Left kidney (tissue), 1 donor: ENCODE measurements at regions not wholly inside any gene's neighbourhood (a gene's known extent, or its start where the extent isn't known, plus 50 kb on each side); places are given as distances from the start of the nearest gene placed in this dataset.
"Not testable (repeated sequence)": the region's sequence is repeated elsewhere in the genome, so short reads cannot be mapped to it uniquely, and the experiment has no call there.

Source experiments
- DNase-seq: peaks from one replicate; pipeline ENCODE4 v3.0.0-alpha.2; 2013

- DNase-seq, result peak; percentile 89
These were observed 88.0 kb upstream of the RPRML start for GRCh38 chr17:47066841-47067682.

GRCh38 chr17:47066095-47066494 lies 87.0 kb upstream of the RPRML start:
- no peak for DNase-seq

- no peak for DNase-seq
These were observed 85.6 kb upstream of the RPRML start for GRCh38 chr17:47064684-47065083.

GRCh38 chr17:47063475-47063874 lies 84.4 kb upstream of the RPRML start:
- no peak for DNase-seq

- not testable (repeated sequence) for DNase-seq
These were observed 83.8 kb upstream of the RPRML start for GRCh38 chr17:47062851-47063250.

- DNase-seq, result not testable (repeated sequence)
These were observed 81.0 kb upstream of the RPRML start for GRCh38 chr17:47060005-47060404.

- DNase-seq, result no peak
These were observed 78.8 kb upstream of the RPRML start for GRCh38 chr17:47057830-47058229.

GRCh38 chr17:47057279-47057678 lies 78.2 kb upstream of the RPRML start:
- not testable (repeated sequence) for DNase-seq

- not testable (repeated sequence) for DNase-seq
These were observed 77.6 kb upstream of the RPRML start for GRCh38 chr17:47056687-47057086.
